ENCODE measurements at regions not wholly inside any gene's neighbourhood (a gene's known extent, or its start where the extent isn't known, plus 50 kb on each side); places are given as distances from the start of the nearest gene placed in this dataset.

GRCh38 chr2:104582471-104582870 lies 271.4 kb upstream of the POU3F3 start:
- no peak overlapping the region for H3K9ac ChIP-seq (replicated peaks in 1 of 4; ENCODE audit: extremely low read depth in 1 of 4, low read depth in 3 of 4, low read length in 3 of 4)
- peaks cover 0 to 3% (median 0%) of the 10 kb centered on the region in 4 experiments; a peak in 4 of 7 replicates for H3K4me1 ChIP-seq (replicated peaks in 1 of 4; ENCODE audit: control insufficient read depth in 3 of 4, insufficient read depth in 4 of 4, low read length in 3 of 4)
- CTCF ChIA-PET (ENCODE audit: partially characterized antibody) = interaction anchor here (0.7 to 1.7 kb wide), 2 partner anchors 9 to 298 kb away, joined by 3 to 4 read pairs; no protein-coding TSS in a partner anchor

More at GRCh38 chr2:104582471-104582870, 271.4 kb upstream of the POU3F3 start:
- Histone ChIP-seq H3K9me3 (ENCODE audit: insufficient read depth in 2 of 2, low read depth in 1 of 2, low read length in 1 of 2) (no peaks in the 10 kb centered on the region), H4K20me1 (replicated peaks in 1 of 2; ENCODE audit: control insufficient read depth in 1 of 2, insufficient read depth in 2 of 2, low read length in 2 of 2) (no peaks in the 10 kb centered on the region), H3K27ac (ENCODE audit: low read depth, low read length) (no peak overlapping the region), H4K8ac (ENCODE audit: extremely low read depth, insufficient read depth, low read length) (no peak overlapping the region), H2AFZ (ENCODE audit: low read length) (no peak overlapping the region), H3K4ac (replicated peaks; ENCODE audit: insufficient read length, low read depth, low read length) (no peak overlapping the region), H4K91ac (replicated peaks; ENCODE audit: insufficient read length, low read length) (no peak overlapping the region), H3K4me2 (ENCODE audit: insufficient read depth in 1 of 2, low read depth in 2 of 2, low read length in 2 of 2) (no peak overlapping the region), H3K27me3 (replicated peaks in 1 of 4; ENCODE audit: control insufficient read depth in 3 of 4, extremely low read depth in 1 of 4, insufficient read depth in 3 of 4, low read length in 3 of 4) (no peaks in the 10 kb centered on the region), H4K5ac (ENCODE audit: insufficient read length, low read depth, low read length) (no peak overlapping the region), H2BK20ac (ENCODE audit: low read length) (no peak overlapping the region), H3K14ac (ENCODE audit: insufficient read length) (no peak overlapping the region), H2BK15ac (ENCODE audit: low read length) (no peak overlapping the region), H3K23me2 (ENCODE audit: low read depth, low read length) (no peaks in the 10 kb centered on the region), H3K79me2 (ENCODE audit: control insufficient read depth in 1 of 2, insufficient read depth in 2 of 2, low read length in 2 of 2) (no peaks in the 10 kb centered on the region), H3K23ac (ENCODE audit: insufficient read length) (no peak overlapping the region), H2BK5ac (ENCODE audit: low read depth, low read length) (no peak overlapping the region), H2BK120ac (replicated peaks; ENCODE audit: low read depth, low read length) (no peak overlapping the region), H3K18ac (ENCODE audit: extremely low read depth, low read length) (no peak overlapping the region), H3K36me3 (ENCODE audit: control insufficient read depth in 2 of 4, insufficient read depth in 4 of 4, low read length in 3 of 4) (no peaks in the 10 kb centered on the region), H3K56ac (replicated peaks; ENCODE audit: insufficient read length, low read depth, low read length) (no peak overlapping the region), H2BK12ac (ENCODE audit: low read depth, low read length) (no peak overlapping the region), H3K79me1 (ENCODE audit: low read depth, low read length) (no peaks in the 10 kb centered on the region), H2AK5ac (ENCODE audit: low read depth, low read length) (no peak overlapping the region), H3K4me3 (ENCODE audit: extremely low read depth in 1 of 4, insufficient read depth in 2 of 4, low read depth in 3 of 4, low read length in 4 of 4) (no peak overlapping the region)
- TF ChIP-seq CHD1 (IDR thresholded peaks at IDR 0.05; ENCODE audit: low read depth, low read length) (no peak), E2F6 (IDR thresholded peaks at IDR 0.05) (no peak), TCF12 (IDR thresholded peaks at IDR 0.05; ENCODE audit: low read depth, low read length) (no peak), USF2 (IDR thresholded peaks at IDR 0.05; ENCODE audit: low read length) (no peak)
- 84 to 100% methylated on average over 1 to 8 of the region's 8 CpGs for WGBS, 2 experiments (ENCODE audit: extremely low coverage in 1 of 2, insufficient coverage in 1 of 2, insufficient read length in 1 of 2, insufficient replicate concordance in 2 of 2, low coverage in 1 of 2, low lambda C conversion rate in 2 of 2, missing lambda C conversion rate in 1 of 2)
- DNase-seq (ENCODE audit: low read depth in 1 of 2, low spot score in 2 of 2) = no peak
- POLR2A ChIA-PET (ENCODE audit: partially characterized antibody) = interaction anchor here (2.2 kb wide), 1 partner anchor 9 kb away, joined by 5 read pairs; no protein-coding TSS in a partner anchor
- FAIRE-seq = no peak

Measured in H1 (cell line).